ENCODE measurements at regions not wholly inside any gene's neighbourhood (a gene's known extent, or its start where the extent isn't known, plus 50 kb on each side); places are given as distances from the start of the nearest gene placed in this dataset.

DNA sequence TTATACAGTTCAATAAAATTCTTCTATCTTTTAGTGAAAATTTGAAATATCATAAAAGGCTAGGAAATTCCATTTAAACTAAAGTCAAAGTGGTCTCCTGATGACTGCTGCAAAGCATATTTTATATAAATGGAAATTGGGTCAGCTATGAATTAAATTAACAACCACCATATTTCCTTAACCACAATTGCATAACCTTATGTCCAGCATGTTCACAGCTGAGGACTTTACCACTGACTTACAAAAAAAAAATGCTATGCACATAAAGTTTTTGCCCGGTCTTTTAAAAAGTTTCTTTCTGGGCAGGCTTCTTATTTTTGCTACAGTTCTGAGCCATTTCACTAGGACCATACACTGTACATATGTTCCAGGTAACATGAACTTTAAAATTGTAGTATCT is 208.6 kb upstream of the RGMB start:
- TF ChIP-seq, protein P1, sequence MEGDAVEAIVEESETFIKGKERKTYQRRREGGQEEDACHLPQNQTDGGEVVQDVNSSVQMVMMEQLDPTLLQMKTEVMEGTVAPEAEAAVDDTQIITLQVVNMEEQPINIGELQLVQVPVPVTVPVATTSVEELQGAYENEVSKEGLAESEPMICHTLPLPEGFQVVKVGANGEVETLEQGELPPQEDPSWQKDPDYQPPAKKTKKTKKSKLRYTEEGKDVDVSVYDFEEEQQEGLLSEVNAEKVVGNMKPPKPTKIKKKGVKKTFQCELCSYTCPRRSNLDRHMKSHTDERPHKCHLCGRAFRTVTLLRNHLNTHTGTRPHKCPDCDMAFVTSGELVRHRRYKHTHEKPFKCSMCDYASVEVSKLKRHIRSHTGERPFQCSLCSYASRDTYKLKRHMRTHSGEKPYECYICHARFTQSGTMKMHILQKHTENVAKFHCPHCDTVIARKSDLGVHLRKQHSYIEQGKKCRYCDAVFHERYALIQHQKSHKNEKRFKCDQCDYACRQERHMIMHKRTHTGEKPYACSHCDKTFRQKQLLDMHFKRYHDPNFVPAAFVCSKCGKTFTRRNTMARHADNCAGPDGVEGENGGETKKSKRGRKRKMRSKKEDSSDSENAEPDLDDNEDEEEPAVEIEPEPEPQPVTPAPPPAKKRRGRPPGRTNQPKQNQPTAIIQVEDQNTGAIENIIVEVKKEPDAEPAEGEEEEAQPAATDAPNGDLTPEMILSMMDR (IDR thresholded peaks at IDR 0.05; ENCODE audit: low read length), result no peak
- no peak for TF ChIP-seq EZH2 (IDR thresholded peaks at IDR 0.05; ENCODE audit: borderline replicate concordance, low read length)

Data from OCI-LY1 (cell line).